Peyer's patch (tissue), 4 donors: ENCODE measurements at regions not wholly inside any gene's neighbourhood (a gene's known extent, or its start where the extent isn't known, plus 50 kb on each side); places are given as distances from the start of the nearest gene placed in this dataset.

Experiments used
- DNase-seq, 3 donors: peaks; one replicate each; pipeline ENCODE4 v3.0.0-alpha.2; 2017 to 2019
- H3K27ac ChIP-seq, 4 donors: fragments of 200-600 bp; sonication (generic); one replicate each; pipeline ENCODE4 v1.5.1; 2016 to 2019
- H3K27me3 ChIP-seq, 2 donors: fragments of 200-600 bp; sonication (generic); one replicate each; pipeline ENCODE4 v1.5.1; 2019
- H3K36me3 ChIP-seq, 3 donors: fragments of 200-600 bp; sonication (generic); one replicate each; pipeline ENCODE4 v1.5.1; 2016 to 2019
- H3K4me1 ChIP-seq, 4 donors: fragments of 200-600 bp; sonication (generic); one replicate each; pipeline ENCODE4 v1.5.1; 2016 to 2019
- H3K4me3 ChIP-seq, 4 donors: fragments of 200-600 bp; sonication (generic); 1 replicate in 3 of 4; 2 replicates in 1 of 4; pipeline ENCODE4 v1.5.1; 2016 to 2019; ENCODE audit warnings: mild to moderate bottlenecking in 1 of 4
- H3K9me3 ChIP-seq, 4 donors: fragments of 200-600 bp; sonication (generic); one replicate each; pipeline ENCODE4 v1.5.1; 2016 to 2019; ENCODE audit warnings: mild to moderate bottlenecking in 1 of 4
- POLR2A ChIP-seq, 2 donors: fragments of 450-650 bp; IDR thresholded peaks; one replicate each; pipeline ENCODE4 v1.5.1; 2017; ENCODE audit warnings: antibody characterized with exemption in 2 of 2, mild to moderate bottlenecking in 2 of 2, moderate library complexity in 2 of 2
- TF ChIP-seq, protein P1 (sequence below), 6 experiments: fragments of 450-650 bp in 4 of 6; fragments of 200-600 bp in 2 of 6; sonication (generic) in 1 of 6; IDR thresholded peaks; one replicate each; pipeline ENCODE4 v1.5.1; 2017 to 2019; ENCODE audit warnings: antibody characterized with exemption in 6 of 6, mild to moderate bottlenecking in 3 of 6, moderate library complexity in 1 of 6

DNA sequence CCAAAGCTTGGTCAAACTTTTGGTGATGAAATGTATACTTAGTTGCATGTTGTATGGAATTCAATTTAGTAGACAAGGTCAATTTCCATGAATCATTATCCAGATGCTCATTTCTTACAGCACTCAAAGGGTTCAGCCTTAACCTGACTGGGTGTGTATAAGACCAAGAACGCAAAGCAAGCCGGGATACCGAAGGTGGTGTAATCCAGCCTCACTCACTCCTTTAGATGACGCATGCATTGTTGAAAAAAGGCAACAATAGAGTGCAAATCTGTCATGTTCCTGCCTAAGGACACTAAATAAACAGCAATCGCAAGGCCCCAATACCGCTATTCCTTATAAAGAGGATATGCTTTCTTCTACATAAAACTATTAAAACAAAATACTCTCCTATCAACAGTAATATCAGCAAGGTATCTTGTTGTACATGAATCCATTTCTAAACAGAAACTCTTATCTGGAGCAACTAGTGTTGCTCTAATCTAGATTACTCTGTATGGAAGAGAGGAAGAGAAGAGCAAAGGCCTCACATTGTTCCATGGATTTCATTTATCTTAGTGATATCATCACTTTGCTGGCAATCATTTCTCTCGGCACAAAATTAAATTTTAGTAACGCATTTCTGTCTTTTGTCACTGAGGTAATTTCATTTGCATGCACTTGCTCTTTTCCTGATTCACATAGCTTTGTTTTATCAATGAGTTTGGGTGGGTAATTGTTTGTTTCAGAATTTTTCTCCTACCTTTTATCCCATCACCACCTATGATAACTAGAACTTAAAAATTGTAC lies 96.2 kb downstream of the PLK2 start:
- H3K4me1 ChIP-seq: no peaks in the 10 kb centered on the region
- no peaks in the 10 kb centered on the region for H3K9me3 ChIP-seq
- H3K36me3 ChIP-seq: no peaks in the 10 kb centered on the region
- H3K4me3 ChIP-seq: no peak overlapping the region
- H3K27me3 ChIP-seq: no peaks in the 10 kb centered on the region
- DNase-seq: no peak
- TF ChIP-seq POLR2A (IDR thresholded peaks at IDR 0.05): no peak
- TF ChIP-seq, protein P1, sequence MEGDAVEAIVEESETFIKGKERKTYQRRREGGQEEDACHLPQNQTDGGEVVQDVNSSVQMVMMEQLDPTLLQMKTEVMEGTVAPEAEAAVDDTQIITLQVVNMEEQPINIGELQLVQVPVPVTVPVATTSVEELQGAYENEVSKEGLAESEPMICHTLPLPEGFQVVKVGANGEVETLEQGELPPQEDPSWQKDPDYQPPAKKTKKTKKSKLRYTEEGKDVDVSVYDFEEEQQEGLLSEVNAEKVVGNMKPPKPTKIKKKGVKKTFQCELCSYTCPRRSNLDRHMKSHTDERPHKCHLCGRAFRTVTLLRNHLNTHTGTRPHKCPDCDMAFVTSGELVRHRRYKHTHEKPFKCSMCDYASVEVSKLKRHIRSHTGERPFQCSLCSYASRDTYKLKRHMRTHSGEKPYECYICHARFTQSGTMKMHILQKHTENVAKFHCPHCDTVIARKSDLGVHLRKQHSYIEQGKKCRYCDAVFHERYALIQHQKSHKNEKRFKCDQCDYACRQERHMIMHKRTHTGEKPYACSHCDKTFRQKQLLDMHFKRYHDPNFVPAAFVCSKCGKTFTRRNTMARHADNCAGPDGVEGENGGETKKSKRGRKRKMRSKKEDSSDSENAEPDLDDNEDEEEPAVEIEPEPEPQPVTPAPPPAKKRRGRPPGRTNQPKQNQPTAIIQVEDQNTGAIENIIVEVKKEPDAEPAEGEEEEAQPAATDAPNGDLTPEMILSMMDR (IDR thresholded peaks at IDR 0.05): no peak
- no peak overlapping the region for H3K27ac ChIP-seq

DNA sequence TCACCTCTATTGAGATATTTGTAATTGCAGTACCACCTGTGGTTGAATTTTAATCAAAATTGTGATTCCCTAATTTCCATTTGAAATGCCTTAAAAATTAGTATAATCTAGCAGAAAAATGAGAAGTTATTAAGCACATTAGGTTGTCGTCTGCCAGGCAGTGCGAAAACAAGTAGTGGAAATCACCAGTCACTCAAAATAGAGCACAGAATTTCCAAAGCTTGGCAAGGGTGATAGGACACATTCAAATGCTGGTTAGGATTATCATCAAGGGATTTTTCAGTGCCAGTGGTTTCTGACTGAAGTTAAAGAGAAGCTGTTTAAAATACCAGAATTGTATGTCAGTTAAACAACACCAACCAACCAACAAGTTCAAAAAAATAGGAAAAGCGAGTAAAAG lies 97.8 kb downstream of the PLK2 start:
- no peaks in the 10 kb centered on the region for H3K4me1 ChIP-seq

DNA sequence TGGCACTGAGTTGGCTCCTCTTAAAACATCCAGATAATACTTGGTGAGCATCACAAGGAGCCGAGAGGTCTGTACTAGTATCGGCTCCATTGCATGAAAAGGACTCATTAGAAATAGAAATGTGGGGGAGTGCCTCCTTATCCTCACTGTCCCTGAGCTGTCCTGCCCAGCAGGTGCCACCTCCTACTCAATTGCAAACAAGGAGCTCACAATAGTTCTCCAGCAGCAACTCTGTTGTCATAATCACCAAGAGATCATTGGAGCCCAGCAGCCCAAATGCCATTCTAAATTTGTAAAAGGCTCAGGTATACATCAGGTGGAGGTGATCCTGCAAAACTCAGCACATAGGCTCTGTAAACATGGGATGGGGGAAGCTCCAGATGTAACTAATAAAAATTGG lies 99.1 kb downstream of the PLK2 start:
- no peak overlapping the region for H3K4me3 ChIP-seq
- TF ChIP-seq POLR2A (IDR thresholded peaks at IDR 0.05): no peak
- TF ChIP-seq, protein P1 (IDR thresholded peaks at IDR 0.05): no peak
- no peak for DNase-seq
- no peaks in the 10 kb centered on the region for H3K9me3 ChIP-seq
- no peak overlapping the region for H3K27ac ChIP-seq
- H3K4me1 ChIP-seq: no peaks in the 10 kb centered on the region
- H3K36me3 ChIP-seq: no peaks in the 10 kb centered on the region
- H3K27me3 ChIP-seq: no peaks in the 10 kb centered on the region

More for the DNA sequence above, 97.8 kb downstream of the PLK2 start:
- Histone ChIP-seq H3K36me3 (no peaks in the 10 kb centered on the region), H3K27ac (no peak overlapping the region), H3K4me3 (no peak overlapping the region), H3K9me3 (no peaks in the 10 kb centered on the region), H3K27me3 (no peaks in the 10 kb centered on the region)
- no peak for DNase-seq
- no peak for TF ChIP-seq POLR2A (IDR thresholded peaks at IDR 0.05)
- TF ChIP-seq, protein P1 (IDR thresholded peaks at IDR 0.05): no peak

DNA sequence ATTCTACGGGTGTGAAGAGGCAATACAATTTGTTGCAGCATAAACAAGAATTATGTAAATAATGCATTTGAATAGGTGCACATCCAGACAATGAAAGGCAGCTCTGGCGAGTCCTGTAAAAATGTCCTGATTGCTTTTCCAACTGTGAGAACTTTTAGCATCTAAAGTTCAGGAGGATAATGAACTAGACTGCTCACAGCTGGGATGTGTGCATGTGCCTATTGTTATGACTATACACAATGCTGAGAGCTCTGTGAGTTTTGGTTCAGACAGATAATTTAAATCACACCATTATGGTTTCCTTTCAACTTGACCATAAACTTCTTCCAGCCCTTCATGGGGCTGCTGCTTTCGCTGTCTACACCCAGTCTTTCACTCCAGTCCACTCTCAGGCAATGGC lies 99.9 kb downstream of the PLK2 start:
- Histone ChIP-seq H3K4me3 (no peak overlapping the region), H3K36me3 (no peaks in the 10 kb centered on the region), H3K27ac (no peak overlapping the region), H3K27me3 (no peaks in the 10 kb centered on the region), H3K9me3 (no peaks in the 10 kb centered on the region), H3K4me1 (no peaks in the 10 kb centered on the region)
- DNase-seq: no peak
- TF ChIP-seq POLR2A (IDR thresholded peaks at IDR 0.05): no peak
- TF ChIP-seq, protein P1 (IDR thresholded peaks at IDR 0.05): no peak

DNA sequence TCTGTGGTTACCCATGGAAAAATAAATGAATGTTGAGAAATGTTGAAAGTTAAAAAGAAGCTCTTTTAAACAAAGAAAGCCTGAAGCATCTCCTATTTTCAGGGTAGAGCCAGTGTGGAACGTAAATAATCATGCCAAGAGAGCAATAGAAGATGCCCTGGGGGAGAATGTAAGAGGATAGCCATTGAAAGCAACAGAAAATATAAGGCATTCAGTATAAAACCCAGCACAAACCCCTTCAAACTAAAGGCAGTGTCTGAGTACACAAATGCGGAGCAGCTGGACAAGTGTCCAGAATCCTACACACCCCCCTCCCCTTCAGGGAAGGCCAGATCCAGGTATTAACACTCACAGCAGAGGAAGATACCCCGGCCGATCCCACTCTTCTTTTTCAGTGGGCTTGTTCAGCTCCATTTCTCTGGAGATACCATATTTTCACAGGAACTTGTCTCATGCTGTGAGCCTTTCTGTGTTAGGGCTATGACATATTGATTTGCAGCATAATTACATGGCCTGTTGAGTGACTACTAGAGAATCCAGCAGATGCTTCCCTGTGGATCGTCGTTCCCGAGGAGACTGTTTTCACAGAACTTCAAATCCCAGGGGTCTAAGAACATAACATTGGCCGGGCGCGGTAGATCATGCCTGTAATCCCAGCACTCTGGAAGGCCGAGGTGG lies 101.2 kb downstream of the PLK2 start:
- no peak overlapping the region for H3K27ac ChIP-seq

More for the DNA sequence above, 101.2 kb downstream of the PLK2 start:
- Histone ChIP-seq H3K9me3 (no peaks in the 10 kb centered on the region), H3K4me1 (no peaks in the 10 kb centered on the region), H3K4me3 (no peak overlapping the region), H3K36me3 (no peaks in the 10 kb centered on the region), H3K27me3 (no peaks in the 10 kb centered on the region)
- TF ChIP-seq, protein P1 (IDR thresholded peaks at IDR 0.05): no peak
- no peak for TF ChIP-seq POLR2A (IDR thresholded peaks at IDR 0.05)
- no peak for DNase-seq
